CD4-positive, alpha-beta memory T cell (primary cell): ENCODE measurements at regions not wholly inside any gene's neighbourhood (a gene's known extent, or its start where the extent isn't known, plus 50 kb on each side); places are given as distances from the start of the nearest gene placed in this dataset.
"Not testable (repeated sequence)": the region's sequence is repeated elsewhere in the genome, so short reads cannot be mapped to it uniquely, and the experiment has no call there.

Experiments
- CTCF ChIA-PET: fragments of 350-600 bp; sonication (Branson Sonifier 250); formaldehyde crosslinking; loops from one replicate; lab custom pipeline; 2021; ENCODE audit warnings: inconsistent platforms; ENCODE audit not compliant: partially characterized antibody; lab: Charles Lee
- POLR2A ChIA-PET: fragments of 350-600 bp; sonication (Branson Sonifier 250); formaldehyde crosslinking; loops from one replicate; lab custom pipeline; 2021; ENCODE audit not compliant: partially characterized antibody; lab: Charles Lee
- DNase-seq, 5 donors: peaks; one replicate each; pipeline versions ENCODE4 v3.0.0 to v3.0.0-alpha.2; 2020 to 2022; ENCODE audit warnings: mixed read lengths in 1 of 5
- H3K27ac ChIP-seq: one replicate; pipeline ENCODE4 v1.7.0; 2013; ENCODE audit warnings: low read depth, low read length
- H3K27me3 ChIP-seq: 2 replicates; pipeline ENCODE4 v1.7.0; 2013; ENCODE audit warnings: mild to moderate bottlenecking, low read length, moderate library complexity; ENCODE audit not compliant: insufficient read depth
- H3K36me3 ChIP-seq: 2 replicates; pipeline ENCODE4 v1.7.0; 2013; ENCODE audit warnings: mild to moderate bottlenecking, low read length, moderate library complexity; ENCODE audit not compliant: insufficient read depth
- H3K4me1 ChIP-seq: 2 replicates; pipeline ENCODE4 v1.7.0; 2013; ENCODE audit warnings: mild to moderate bottlenecking, low read length, moderate library complexity; ENCODE audit not compliant: insufficient read depth
- H3K4me3 ChIP-seq, 2 donors: one replicate each; pipeline ENCODE4 v1.7.0; 2013; ENCODE audit warnings: low read length in 2 of 2, mild to moderate bottlenecking in 1 of 2
- H3K9me3 ChIP-seq, 2 donors: one replicate each; pipeline ENCODE4 v1.7.0; 2013; ENCODE audit warnings: low read length in 2 of 2, control low read depth in 1 of 2; ENCODE audit not compliant: control insufficient read depth in 1 of 2
- H3K27ac Mint-ChIP-seq, 7 donors: one replicate each; pipeline ENCODE4 v1.8.0; 2020 to 2021; ENCODE audit warnings: mixed read lengths in 7 of 7, mild to moderate bottlenecking in 6 of 7, inconsistent platforms in 3 of 7, moderate library complexity in 3 of 7
- H3K27me3 Mint-ChIP-seq, 2 donors: one replicate each; pipeline ENCODE4 v1.8.0; 2020 to 2021; ENCODE audit warnings: mixed read lengths in 2 of 2
- H3K36me3 Mint-ChIP-seq, 2 donors: one replicate each; pipeline ENCODE4 v1.8.0; 2020 to 2021; ENCODE audit warnings: mixed read lengths in 2 of 2, inconsistent platforms in 1 of 2, mild to moderate bottlenecking in 1 of 2
- H3K4me1 Mint-ChIP-seq, 4 donors: one replicate each; pipeline ENCODE4 v1.8.0; 2020 to 2021; ENCODE audit warnings: mixed read lengths in 4 of 4, mild to moderate bottlenecking in 1 of 4
- H3K4me3 Mint-ChIP-seq, 8 donors: one replicate each; pipeline ENCODE4 v1.8.0; 2020 to 2021; ENCODE audit warnings: mixed read lengths in 8 of 8, mild to moderate bottlenecking in 7 of 8, moderate library complexity in 6 of 8, inconsistent platforms in 3 of 8
- H3K9me3 Mint-ChIP-seq, 8 donors: one replicate each; pipeline ENCODE4 v1.8.0; 2020 to 2021; ENCODE audit warnings: mixed read lengths in 8 of 8, mild to moderate bottlenecking in 5 of 8, inconsistent platforms in 3 of 8, moderate library complexity in 1 of 8
- intact Hi-C: fragments of 100-400 bp; cut with micrococcal nuclease; formaldehyde crosslinking; loops from one replicate; pipeline ENCODE4 v1.15.1; 2023

GRCh38 chr3:21220944-21221343 is 530.1 kb downstream of the ZNF385D start:
- Mint-ChIP-seq H3K36me3 (no peaks in the 10 kb centered on the region), H3K27ac (no peak overlapping the region), H3K9me3 (peaks cover 3 to 19% (median 16%) of the 10 kb centered on the region in 8 donors), H3K4me3 (no peak overlapping the region), H3K4me1 (no peaks in the 10 kb centered on the region), H3K27me3 (no peaks in the 10 kb centered on the region)
- no peak for DNase-seq
- Histone ChIP-seq H3K4me1 (no peaks in the 10 kb centered on the region), H3K27me3 (no peaks in the 10 kb centered on the region), H3K36me3 (no peaks in the 10 kb centered on the region), H3K9me3 (no peaks in the 10 kb centered on the region), H3K4me3 (no peak overlapping the region), H3K27ac (no peak overlapping the region)
- ChIA-PET POLR2A (no interaction called here), CTCF (no interaction called here)
- intact Hi-C loops, result no loop called here

GRCh38 chr3:21216598-21216997 is 534.4 kb downstream of the ZNF385D start:
- no peak for DNase-seq
- Histone ChIP-seq H3K27me3 (no peaks in the 10 kb centered on the region), H3K9me3 (no peaks in the 10 kb centered on the region), H3K27ac (no peak overlapping the region), H3K4me1 (no peaks in the 10 kb centered on the region), H3K36me3 (no peaks in the 10 kb centered on the region), H3K4me3 (no peak overlapping the region)
- Mint-ChIP-seq H3K4me3 (no peak overlapping the region), H3K27me3 (no peaks in the 10 kb centered on the region), H3K27ac (no peak overlapping the region), H3K9me3 (peaks cover 3 to 33% (median 24%) of the 10 kb centered on the region in 8 donors), H3K4me1 (no peaks in the 10 kb centered on the region), H3K36me3 (no peaks in the 10 kb centered on the region)
- POLR2A ChIA-PET, result no interaction called here
- intact Hi-C loops, result no loop called here
- CTCF ChIA-PET, result no interaction called here

- DNase-seq, H3K4me1 Mint-ChIP-seq, H3K9me3 ChIP-seq, POLR2A ChIA-PET, intact Hi-C loops, H3K4me1 ChIP-seq, H3K36me3 Mint-ChIP-seq, H3K27me3 Mint-ChIP-seq, H3K27me3 ChIP-seq, H3K4me3 Mint-ChIP-seq, CTCF ChIA-PET, H3K4me3 ChIP-seq, H3K36me3 ChIP-seq, H3K27ac ChIP-seq, H3K27ac Mint-ChIP-seq: not testable (repeated sequence)
- peaks cover 2 to 44% (median 27%) of the 10 kb centered on the region in 8 donors for H3K9me3 Mint-ChIP-seq
These were observed 546.9 kb downstream of the ZNF385D start for GRCh38 chr3:21204122-21204521.

GRCh38 chr3:21195203-21195602 is 555.8 kb downstream of the ZNF385D start:
- H3K9me3 Mint-ChIP-seq, result peaks cover 0 to 16% (median 6%) of the 10 kb centered on the region in 8 donors
- intact Hi-C loops, result no loop called here
- no peaks in the 10 kb centered on the region for H3K27me3 Mint-ChIP-seq
- H3K9me3 ChIP-seq, result no peaks in the 10 kb centered on the region
- no peaks in the 10 kb centered on the region for H3K36me3 ChIP-seq
- ChIA-PET POLR2A (no interaction called here), CTCF (no interaction called here)
- no peak for DNase-seq
- H3K27ac Mint-ChIP-seq, result no peak overlapping the region
- H3K27me3 ChIP-seq, result no peaks in the 10 kb centered on the region
- H3K4me1 ChIP-seq, result no peaks in the 10 kb centered on the region
- no peak overlapping the region for H3K27ac ChIP-seq
- H3K36me3 Mint-ChIP-seq, result no peaks in the 10 kb centered on the region
- no peaks in the 10 kb centered on the region for H3K4me1 Mint-ChIP-seq
- no peak overlapping the region for H3K4me3 Mint-ChIP-seq
- H3K4me3 ChIP-seq, result no peak overlapping the region

GRCh38 chr3:21194036-21194435 is 557.0 kb downstream of the ZNF385D start:
- H3K4me1 ChIP-seq, H3K9me3 ChIP-seq, H3K27me3 Mint-ChIP-seq, intact Hi-C loops, H3K36me3 Mint-ChIP-seq, H3K27me3 ChIP-seq, H3K27ac ChIP-seq, H3K27ac Mint-ChIP-seq, CTCF ChIA-PET, DNase-seq, H3K4me3 Mint-ChIP-seq, H3K36me3 ChIP-seq, H3K4me3 ChIP-seq, H3K4me1 Mint-ChIP-seq, POLR2A ChIA-PET: not testable (repeated sequence)
- H3K9me3 Mint-ChIP-seq, result peaks cover 0 to 14% (median 3%) of the 10 kb centered on the region in 8 donors

GRCh38 chr3:21188459-21188858 is 562.6 kb downstream of the ZNF385D start:
- POLR2A ChIA-PET, result no interaction called here
- H3K4me1 Mint-ChIP-seq, result no peaks in the 10 kb centered on the region

GRCh38 chr3:21185816-21186314 is 565.1 kb downstream of the ZNF385D start:
- POLR2A ChIA-PET, result no interaction called here
- CTCF ChIA-PET, result no interaction called here
- no peak overlapping the region for H3K4me3 ChIP-seq

More at GRCh38 chr3:21188459-21188858, 562.6 kb downstream of the ZNF385D start:
- H3K4me1 ChIP-seq, result no peaks in the 10 kb centered on the region
- H3K27me3 ChIP-seq, result no peaks in the 10 kb centered on the region
- Mint-ChIP-seq H3K27me3 (no peaks in the 10 kb centered on the region), H3K9me3 (peaks cover 0 to 12% (median 2%) of the 10 kb centered on the region in 8 donors), H3K4me3 (no peak overlapping the region), H3K27ac (no peak overlapping the region), H3K36me3 (no peaks in the 10 kb centered on the region)
- no peak for DNase-seq
- intact Hi-C loops, result no loop called here
- no peak overlapping the region for H3K27ac ChIP-seq
- H3K9me3 ChIP-seq, result no peaks in the 10 kb centered on the region
- no peaks in the 10 kb centered on the region for H3K36me3 ChIP-seq
- no peak overlapping the region for H3K4me3 ChIP-seq
- CTCF ChIA-PET, result no interaction called here

GRCh38 chr3:21174461-21174860 is 576.5 kb downstream of the ZNF385D start:
- intact Hi-C loops, result no loop called here
- CTCF ChIA-PET, result no interaction called here
- Histone ChIP-seq H3K9me3 (no peaks in the 10 kb centered on the region), H3K27me3 (no peaks in the 10 kb centered on the region), H3K36me3 (no peaks in the 10 kb centered on the region), H3K4me1 (no peaks in the 10 kb centered on the region), H3K4me3 (no peak overlapping the region), H3K27ac (no peak overlapping the region)
- Mint-ChIP-seq H3K36me3 (no peaks in the 10 kb centered on the region), H3K27ac (no peak overlapping the region), H3K27me3 (no peaks in the 10 kb centered on the region), H3K4me3 (no peak overlapping the region), H3K9me3 (peaks cover 7 to 46% (median 23%) of the 10 kb centered on the region in 8 donors), H3K4me1 (no peaks in the 10 kb centered on the region)
- POLR2A ChIA-PET, result no interaction called here
- no peak for DNase-seq

More at GRCh38 chr3:21185816-21186314, 565.1 kb downstream of the ZNF385D start:
- Histone ChIP-seq H3K9me3 (no peaks in the 10 kb centered on the region), H3K27me3 (no peaks in the 10 kb centered on the region), H3K36me3 (no peaks in the 10 kb centered on the region), H3K4me1 (no peaks in the 10 kb centered on the region), H3K27ac (no peak overlapping the region)
- Mint-ChIP-seq H3K4me1 (no peaks in the 10 kb centered on the region), H3K4me3 (no peak overlapping the region), H3K27me3 (no peaks in the 10 kb centered on the region), H3K9me3 (peaks cover 0 to 5% (median under 1%) of the 10 kb centered on the region in 8 donors), H3K36me3 (no peaks in the 10 kb centered on the region), H3K27ac (no peak overlapping the region)
- DNase-seq, result no peak
- intact Hi-C loops, result no loop called here
